Kidney capillary endothelial cell (primary cell): ENCODE measurements at regions not wholly inside any gene's neighbourhood (a gene's known extent, or its start where the extent isn't known, plus 50 kb on each side); places are given as distances from the start of the nearest gene placed in this dataset.

Experiments
- DNase-seq: peaks from one replicate; pipeline ENCODE4 v3.0.0-alpha.2; 2018; ENCODE audit warnings: low spot score

DNA sequence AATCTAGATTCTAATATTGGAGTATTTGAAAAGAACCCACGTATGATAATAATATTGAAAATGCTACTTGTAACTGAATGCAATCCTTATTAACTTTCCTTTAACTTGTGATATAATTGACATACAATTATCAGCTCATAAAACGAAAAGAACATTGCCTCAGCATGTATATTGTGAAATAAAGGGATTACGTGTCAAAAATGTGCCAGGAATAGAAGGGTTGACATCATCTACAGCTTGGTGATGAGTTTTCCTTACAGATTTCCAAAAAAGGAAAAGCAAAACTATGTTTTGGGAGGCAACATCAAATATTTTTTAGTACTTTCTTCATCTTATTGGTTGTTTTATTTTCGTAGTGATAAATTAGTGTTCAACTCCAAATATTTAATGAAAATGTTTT, 266.0 kb upstream of the PTGER4 start:
- no peak for DNase-seq

GRCh38 chr5:40412771-40413170, 266.9 kb upstream of the PTGER4 start:
- no peak for DNase-seq

- no peak for DNase-seq
These were observed 268.6 kb upstream of the PTGER4 start for GRCh38 chr5:40410964-40411635.

DNA sequence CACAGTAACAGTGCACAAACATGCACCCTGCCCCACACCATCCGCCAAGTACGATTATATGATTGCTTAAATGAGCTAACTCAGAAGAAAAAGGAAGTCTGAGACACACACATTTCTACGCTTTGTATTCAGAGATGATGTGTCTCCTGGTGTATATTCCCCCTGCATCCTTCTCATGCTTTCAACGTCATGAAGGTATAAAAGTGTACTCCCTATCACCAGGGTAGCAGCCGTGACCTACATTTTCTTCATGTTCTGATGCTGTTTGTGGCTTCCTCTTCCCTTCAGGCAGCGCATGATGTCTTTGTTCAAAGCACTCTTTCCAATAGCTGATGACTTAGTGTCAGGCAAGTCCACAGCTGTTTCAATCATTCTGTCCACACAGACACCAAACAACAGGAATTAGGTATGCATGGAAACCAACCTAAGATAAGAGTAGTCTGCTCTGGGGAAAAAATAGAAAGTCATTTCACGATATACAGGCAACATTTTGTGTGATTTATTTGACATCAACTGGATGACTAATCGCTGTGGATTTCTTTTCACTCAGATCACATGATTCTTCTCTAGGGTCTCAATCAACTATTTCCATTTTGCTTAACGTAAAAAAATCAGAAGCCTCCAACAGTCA, 269.4 kb upstream of the PTGER4 start:
- peak; percentile 76 for DNase-seq

GRCh38 chr5:40409601-40410000, 270.1 kb upstream of the PTGER4 start:
- DNase-seq: no peak

GRCh38 chr5:40406741-40407211, 272.9 kb upstream of the PTGER4 start:
- DNase-seq: no peak

DNA sequence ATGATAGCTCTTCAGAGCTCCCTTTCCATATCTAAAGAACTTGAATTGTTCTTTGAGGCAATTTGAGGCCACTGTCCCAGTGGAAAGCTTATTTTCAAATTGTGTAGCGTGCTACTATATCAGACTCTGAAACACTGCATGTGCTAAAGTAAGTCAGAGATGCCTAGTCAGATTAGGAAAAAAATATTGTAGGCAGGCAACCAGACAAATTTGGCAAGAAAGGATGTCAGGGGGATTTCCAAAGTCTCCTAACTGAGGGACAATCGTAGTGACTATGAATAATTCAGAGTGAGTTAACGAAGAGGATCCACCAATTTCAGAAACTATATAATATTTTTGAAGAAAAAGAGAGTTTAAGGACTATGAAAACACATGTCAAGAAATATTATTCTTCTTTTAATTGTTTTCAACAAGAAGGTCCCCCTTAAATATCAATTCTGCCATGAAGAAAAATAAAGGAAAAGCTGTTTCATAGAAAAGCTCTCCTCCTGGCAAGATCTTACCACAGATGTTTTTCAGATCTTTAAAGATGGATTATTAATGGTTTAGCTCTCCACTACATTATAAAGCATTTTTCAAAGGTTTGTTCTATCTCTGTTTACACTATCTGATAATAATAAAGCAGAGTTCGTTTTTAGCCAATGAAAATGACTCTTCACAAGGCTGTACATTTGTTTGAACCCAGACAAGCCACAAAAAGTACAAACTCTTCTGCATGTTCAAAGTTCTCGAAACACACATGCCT, 273.5 kb upstream of the PTGER4 start:
- no peak for DNase-seq

DNA sequence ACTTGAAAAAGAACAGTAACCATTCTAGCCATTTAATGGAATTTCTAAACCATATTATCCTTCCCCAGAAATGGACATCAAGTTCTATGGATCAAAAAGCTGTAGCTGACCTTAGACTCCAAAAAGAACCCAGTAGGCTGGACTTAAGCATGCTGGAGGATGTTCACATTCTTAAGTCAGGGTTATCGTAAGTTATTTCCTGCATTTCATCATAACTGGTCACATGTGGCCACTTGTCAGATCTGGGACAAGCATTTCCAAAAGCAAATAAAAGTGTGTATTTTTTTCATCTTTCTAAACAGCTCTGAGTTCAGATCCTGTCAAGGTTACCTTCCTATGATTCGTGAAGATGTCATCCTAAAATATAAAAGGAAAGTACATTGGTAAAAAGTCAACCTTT, 274.5 kb upstream of the PTGER4 start:
- DNase-seq: no peak

DNA sequence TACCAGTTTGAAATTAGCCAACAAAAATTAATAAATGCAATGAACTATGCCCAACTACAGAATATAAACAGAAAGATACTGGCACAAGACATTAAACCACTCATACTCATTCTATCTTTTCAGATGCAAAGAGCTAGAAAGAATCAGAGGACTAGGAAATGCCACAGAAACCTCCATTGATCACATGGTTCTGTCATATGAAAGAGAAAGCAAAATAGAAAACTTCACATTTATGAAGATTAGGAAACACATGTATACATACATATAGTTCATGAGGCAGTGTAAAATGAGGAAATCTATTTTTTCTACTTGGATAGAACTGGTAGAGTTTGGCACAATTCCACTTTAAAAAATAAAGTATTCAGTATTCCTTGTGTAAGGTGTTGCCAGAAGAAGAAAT, 275.1 kb upstream of the PTGER4 start:
- DNase-seq: no peak

DNA sequence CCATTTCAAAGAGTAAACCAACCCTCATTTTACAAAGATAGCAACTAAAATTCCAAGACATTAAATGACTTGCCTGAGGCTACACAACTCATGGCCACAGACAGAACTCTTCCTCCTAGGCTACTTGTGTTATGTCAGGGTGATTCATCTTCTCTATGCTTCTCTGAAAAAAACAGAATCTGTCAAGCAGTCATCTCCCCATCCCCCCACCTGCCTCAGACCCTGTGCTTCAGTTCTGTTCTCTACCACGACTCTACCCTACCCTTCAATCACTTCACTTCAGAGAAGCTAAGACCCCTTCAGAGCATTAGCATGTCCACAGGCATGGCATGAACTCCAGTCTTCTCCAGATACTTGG, 277.7 kb upstream of the PTGER4 start:
- peak; percentile 16 for DNase-seq

GRCh38 chr5:40401284-40402006, 278.3 kb upstream of the PTGER4 start:
- no peak for DNase-seq

GRCh38 chr5:40400245-40400644, 279.5 kb upstream of the PTGER4 start:
- no peak for DNase-seq

GRCh38 chr5:40399349-40399748, 280.4 kb upstream of the PTGER4 start:
- DNase-seq: no peak

GRCh38 chr5:40397976-40398375, 281.7 kb upstream of the PTGER4 start:
- no peak for DNase-seq

- no peak for DNase-seq
These were observed 282.6 kb upstream of the PTGER4 start for GRCh38 chr5:40397091-40397490.

DNA sequence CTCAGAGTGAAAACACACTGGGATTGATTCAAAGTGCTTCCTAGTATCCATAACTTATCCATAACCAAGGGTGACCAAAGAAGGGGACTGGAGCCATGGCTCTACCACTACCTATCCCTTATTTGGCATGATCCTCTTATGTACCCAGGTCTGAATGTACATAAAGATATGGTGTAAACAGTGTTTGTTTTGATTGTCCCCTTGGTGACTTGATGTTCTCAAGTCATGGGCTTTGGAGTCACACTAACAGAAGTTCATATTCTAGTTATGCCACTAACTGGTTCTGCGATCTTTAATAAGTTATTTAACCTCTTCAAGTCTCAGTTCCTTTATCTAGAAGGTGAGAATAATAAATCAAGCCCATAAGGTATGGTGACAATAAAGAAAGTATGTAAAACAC, 283.4 kb upstream of the PTGER4 start:
- no peak for DNase-seq

GRCh38 chr5:40395251-40395650, 284.5 kb upstream of the PTGER4 start:
- DNase-seq: no peak

GRCh38 chr5:40394698-40395097, 285.0 kb upstream of the PTGER4 start:
- no peak for DNase-seq

DNA sequence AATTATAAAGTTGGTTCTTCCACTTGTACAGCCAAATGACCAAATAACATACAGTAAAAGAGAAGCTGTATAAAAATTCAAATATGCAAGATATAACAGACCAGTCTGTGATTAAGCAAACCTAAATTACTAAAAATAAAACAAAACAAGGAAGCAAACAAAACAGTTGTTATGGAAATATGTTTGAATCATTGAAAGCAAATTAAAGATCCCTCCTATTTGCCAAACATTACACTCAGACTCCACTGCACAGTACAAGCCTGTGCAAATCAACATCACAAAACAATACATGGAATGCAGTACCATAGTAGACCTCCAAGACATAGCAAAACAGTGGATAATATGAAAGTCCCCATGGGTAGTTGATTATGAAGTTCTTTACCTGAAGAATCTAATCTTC, 288.1 kb upstream of the PTGER4 start:
- DNase-seq: peak; percentile 10

- no peak for DNase-seq
These were observed 289.2 kb upstream of the PTGER4 start for GRCh38 chr5:40390281-40391149.

GRCh38 chr5:40389591-40389990, 290.1 kb upstream of the PTGER4 start:
- no peak for DNase-seq

GRCh38 chr5:40386289-40386688, 293.4 kb upstream of the PTGER4 start:
- no peak for DNase-seq
